ENCODE measurements at regions not wholly inside any gene's neighbourhood (a gene's known extent, or its start where the extent isn't known, plus 50 kb on each side); places are given as distances from the start of the nearest gene placed in this dataset.

DNA sequence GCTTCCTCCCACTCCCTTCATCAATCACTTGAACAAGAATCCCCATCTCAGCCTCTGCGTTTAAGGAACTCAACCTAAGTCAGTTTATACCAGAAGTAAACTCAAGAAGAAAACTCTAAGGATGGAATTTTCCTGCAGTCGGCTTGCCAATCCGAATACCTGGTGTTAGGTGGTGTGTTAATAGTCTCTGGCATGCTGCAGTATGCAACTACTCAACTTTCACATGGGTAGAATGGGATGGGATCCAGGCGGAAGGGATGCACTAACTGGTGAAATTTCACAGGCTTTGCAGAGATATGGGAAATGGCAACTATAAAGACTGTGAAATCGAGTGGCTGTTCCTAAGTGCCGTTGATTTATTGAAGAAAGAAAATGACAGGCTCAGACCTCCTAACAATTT is 560.6 kb downstream of the TLE1 start:
- TF ChIP-seq CTCF (IDR thresholded peaks at IDR 0.05) (no peak), POLR2A (IDR thresholded peaks at IDR 0.05) (no peak)

Measured in vagina (tissue), 2 donors.